HG03521 (cell line): ENCODE measurements at regions not wholly inside any gene's neighbourhood (a gene's known extent, or its start where the extent isn't known, plus 50 kb on each side); places are given as distances from the start of the nearest gene placed in this dataset.

Experiments
- ATAC-seq: cut with Tn5 transposase; IDR thresholded peaks from one replicate; pipeline ENCODE4 v1.9.1; 2021; ENCODE audit warnings: mild to moderate bottlenecking, moderate library complexity; ENCODE audit not compliant: unreplicated experiment

DNA sequence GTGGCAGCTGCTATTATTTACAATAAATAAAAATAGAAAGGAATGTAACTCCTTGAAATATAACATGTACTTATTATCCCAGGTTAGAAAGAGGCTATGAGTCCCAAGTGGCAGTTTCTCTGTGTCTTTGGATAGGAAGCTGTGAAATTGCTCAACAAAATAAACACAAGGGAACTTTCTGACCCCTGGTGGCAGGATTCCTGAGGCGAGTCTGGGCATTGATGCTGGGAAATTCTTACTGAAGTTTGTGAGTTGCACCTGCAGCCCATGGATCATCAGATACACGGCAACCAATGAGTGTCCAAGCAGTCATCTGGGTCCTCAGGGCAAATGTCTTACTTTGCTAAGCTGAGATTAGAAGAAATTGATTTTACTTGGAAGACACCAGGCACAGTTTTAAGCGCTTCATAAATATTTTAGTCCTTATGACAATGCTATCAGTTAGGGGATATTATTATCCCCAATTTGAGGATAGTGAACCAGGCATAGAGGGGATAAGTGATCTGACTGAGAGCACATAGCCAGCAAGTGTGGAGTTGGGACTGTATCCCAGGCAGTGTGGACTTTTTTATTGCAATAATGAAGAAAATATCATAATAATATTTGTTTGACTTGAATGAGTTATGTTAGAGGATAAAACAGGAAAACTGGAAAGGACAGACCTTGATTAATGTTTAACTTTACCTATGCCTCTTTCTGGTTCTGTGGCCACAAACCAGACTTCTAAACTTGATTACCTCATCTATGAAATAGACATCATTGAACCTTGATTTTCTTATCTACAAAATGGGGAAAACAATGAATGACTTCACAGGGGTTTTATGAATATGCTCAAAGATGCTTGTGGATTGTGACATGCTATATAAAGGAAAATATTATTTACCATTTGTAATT lies 265.5 kb upstream of the ADAMTSL1 start:
- ATAC-seq, result no peak

- ATAC-seq, result no peak
Observed at GRCh38 chr9:18215626-18216025, 258.3 kb upstream of the ADAMTSL1 start.

GRCh38 chr9:18216376-18216775 lies 257.6 kb upstream of the ADAMTSL1 start:
- no peak for ATAC-seq

DNA sequence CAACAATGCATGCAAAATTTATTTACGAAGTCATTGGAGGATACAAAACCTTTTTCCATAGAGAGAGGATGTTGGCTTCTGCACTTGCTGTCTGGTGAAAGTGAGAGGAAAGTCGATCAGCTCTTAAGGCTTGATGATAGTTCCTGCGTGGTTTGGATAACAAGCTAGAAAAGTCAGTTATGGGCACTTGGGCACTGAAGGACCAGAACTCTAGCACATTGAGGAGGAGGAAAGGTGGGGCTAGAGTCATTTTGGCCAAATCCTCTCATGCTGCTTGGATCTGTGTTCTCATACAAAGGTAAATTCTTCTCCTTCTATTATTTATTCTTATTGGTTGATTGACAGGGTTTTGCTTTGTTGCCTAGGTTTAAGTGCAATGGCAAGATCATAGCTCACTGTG lies 245.9 kb upstream of the ADAMTSL1 start:
- no peak for ATAC-seq

- no peak for ATAC-seq
Observed at GRCh38 chr9:18229992-18230676, 243.8 kb upstream of the ADAMTSL1 start.

DNA sequence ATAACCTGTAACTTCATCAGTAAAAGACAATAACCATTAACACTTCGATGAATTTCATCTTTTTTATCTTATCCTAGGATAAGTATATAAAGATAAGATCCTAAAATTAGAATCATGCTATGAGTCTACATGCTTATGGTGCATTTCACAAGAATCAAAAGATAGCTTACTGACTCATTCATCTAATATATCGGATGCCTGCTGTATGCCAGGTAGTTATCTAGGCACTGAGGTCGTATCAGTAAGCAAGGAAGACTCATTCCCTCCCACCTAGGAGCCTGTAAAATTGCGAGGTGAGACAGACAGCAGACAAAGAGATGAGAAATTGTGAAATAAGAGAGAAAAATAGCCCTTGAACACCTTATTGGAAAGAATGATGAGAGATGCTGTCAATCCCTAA lies 240.6 kb upstream of the ADAMTSL1 start:
- no peak for ATAC-seq

DNA sequence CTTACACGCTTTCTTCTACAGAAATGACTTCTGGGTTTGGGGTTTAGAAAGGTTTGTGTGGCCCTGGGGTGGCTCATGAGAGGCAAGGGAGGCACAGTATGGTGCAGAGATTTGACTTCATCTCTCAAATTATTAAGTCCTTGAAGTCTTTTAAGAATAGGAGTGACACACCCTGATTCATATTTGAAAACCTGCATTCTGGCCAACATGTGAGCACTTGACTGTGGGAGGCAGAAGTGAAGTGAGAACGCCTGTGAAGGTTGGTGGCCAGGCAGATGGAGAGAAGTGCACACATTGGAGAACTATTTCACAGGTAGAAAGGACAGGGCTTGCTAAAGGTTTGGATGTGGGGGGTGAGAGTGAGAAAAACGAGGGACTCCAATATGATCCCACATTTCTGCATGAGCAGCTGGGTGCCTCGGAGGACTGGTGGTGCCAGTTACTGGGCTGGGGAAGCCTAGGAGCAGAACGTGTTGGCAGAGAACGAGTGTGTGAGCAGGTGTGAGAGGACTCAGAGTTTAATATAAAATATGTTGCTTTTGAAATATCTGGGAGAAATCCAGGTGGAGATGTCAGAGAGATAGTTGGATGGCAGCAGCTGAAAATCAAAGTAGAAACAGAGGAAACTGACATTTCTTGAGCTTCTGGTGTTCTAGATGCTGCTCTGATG lies 240.0 kb upstream of the ADAMTSL1 start:
- no peak for ATAC-seq

DNA sequence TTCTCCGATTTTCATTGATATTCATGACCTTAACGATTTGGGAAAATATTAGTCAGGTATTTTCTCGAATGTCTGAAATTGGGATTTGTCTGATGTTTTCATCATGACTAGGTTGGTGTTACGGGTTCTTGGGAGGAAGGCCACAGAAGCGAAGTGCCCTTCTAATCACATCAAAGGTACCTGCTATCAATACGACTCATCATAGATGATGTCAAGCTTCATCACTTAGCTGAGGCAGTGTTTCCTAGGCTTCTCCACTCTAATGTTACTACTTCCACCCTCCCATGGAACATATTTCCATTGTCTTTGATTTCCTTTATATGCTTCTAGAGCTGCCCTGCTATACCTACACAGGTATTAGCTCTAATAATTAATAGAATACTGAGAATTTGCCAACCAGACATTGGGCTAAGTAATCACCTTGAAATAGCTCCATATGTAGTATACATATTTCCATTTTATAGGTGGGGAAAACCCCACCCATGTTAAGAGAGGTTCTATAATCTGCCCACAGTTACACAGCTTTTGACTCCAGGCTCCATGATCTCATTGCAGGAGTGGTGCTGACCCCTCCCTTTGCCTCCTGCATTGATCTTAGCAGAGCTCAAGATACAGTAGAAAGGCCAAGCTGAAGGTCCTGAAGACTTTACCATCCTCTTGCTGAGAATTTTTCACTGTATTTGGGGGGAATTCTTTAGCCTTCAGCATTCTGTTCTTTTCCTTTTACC lies 238.6 kb upstream of the ADAMTSL1 start:
- ATAC-seq, result no peak

- ATAC-seq, result no peak
Observed at GRCh38 chr9:18236336-18236735, 237.6 kb upstream of the ADAMTSL1 start.

DNA sequence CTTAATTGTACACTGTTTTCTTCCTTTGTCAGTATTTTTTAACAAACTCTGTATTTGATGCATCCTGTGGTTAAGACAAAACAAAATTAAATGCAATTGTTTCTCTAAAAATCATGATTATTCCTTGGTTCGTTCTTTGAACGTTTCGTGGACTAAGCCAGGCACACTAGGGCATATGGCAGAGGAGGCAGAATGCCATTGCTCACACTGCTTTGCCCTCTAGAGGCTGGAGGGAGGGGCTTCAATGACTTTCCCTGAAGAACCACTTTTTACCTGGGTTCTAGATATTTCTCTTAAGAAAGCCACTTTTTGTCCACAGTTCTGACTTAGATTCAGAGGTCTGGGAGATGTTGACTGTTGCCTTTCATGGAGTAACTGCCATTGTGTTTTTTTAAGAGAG lies 236.2 kb upstream of the ADAMTSL1 start:
- no peak for ATAC-seq

DNA sequence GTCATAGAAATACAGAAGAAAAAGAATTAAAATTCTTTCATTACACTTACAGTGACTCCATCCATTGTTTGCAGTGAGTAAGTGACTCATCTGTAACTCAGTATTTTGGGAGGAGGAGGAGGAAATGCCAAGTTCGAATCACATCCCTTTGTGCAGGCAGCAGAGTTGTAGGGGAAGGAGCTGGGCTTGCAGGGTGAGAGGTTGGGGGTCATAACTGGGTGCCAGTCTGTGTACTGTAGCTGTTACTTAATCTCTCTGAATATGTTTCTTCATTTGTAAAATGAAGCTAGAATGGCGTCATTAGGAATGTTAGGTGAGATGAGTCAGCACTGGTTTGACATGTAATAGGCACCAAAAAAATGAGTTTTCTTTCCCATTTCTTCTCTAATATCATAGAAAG lies 235.7 kb upstream of the ADAMTSL1 start:
- no peak for ATAC-seq

DNA sequence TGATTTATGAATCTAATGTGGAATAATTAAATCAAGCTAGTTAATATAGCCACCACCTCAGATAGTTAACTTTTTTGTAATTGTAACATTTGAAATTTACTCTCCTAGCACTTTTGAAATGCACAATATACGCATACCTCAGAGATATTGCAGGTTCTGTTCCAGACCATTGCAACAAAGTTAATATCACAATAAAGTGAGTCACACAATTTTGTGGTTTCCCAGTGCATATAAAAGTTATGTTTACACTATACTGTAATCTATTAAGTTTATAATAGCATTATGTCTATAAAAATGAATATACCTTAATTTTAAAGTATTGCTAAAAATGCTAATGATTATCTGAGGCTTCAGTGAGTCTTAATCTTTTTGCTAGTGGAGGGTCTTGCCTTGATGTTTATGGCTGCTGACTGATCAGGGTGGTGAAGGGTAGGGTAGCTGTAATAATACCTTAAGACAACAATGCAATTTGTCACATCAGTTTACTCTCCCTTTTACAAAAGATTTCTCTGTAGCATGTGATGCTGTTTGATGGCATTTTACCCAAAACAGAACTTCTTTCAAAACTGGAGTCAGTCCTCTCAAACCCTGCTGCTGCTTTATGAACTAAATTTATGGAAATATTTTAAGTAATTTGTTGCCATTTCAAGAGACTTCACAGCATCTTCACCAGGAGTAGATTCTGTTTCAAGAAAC lies 235.1 kb upstream of the ADAMTSL1 start:
- no peak for ATAC-seq

DNA sequence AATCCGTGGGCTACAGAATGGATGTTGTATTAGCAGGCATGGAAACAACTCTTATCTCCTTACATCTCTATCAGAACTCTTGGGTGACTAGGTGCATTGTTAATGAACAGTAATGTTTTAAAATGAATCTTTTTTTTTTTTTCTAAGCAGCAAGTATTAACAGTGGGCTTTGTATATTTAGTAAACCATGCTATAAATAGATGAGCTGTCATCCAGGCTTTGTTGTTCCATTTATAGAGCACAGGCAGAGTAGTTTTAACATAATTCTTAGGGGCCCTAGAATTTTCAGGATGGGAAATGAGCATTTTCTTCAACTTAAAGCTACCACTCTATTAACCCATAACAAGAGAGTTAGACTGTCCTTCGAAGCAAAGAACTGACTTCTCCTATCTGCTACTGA lies 233.7 kb upstream of the ADAMTSL1 start:
- ATAC-seq, result no peak

DNA sequence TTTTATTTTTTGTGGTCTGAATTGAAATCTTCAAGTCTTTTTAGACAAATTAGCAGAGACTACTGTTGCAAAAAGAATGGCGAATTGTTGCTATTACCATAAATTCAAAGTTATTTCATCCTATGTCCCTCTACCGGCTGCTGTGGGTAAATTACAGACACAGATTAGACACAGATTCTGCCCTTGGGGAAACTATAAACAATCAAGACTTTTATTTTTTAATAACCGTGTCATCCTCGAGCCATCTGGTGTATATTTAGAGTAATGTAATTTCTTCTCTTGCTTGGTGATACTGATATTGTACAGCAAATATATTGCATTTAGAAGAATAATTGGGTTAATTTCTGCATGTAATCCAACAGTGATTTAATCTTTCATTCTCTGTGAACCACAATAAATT lies 228.0 kb upstream of the ADAMTSL1 start:
- ATAC-seq, result no peak

- ATAC-seq, result no peak
Observed at GRCh38 chr9:18250053-18250452, 223.9 kb upstream of the ADAMTSL1 start.

DNA sequence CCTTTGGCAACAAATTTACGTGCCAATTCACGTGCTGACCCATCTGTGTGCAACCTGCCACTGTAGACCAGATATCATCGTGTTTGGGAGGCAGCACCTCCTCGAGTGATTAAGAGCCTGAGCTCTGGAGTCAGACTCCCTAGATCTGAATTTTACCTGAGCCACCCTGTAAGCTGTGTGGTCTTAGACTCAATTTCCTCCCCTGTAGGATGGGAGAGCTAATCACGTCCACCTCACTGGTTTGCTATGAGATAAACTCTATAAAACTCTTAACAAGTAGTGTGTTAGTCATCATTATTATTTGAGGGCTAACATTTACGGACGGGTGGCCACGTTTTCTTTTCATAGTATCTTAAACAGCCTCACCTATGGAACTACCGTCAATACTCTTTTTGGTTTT lies 220.0 kb upstream of the ADAMTSL1 start:
- ATAC-seq, result no peak

GRCh38 chr9:18255158-18255629 lies 218.8 kb upstream of the ADAMTSL1 start:
- peak; percentile 78 for ATAC-seq

DNA sequence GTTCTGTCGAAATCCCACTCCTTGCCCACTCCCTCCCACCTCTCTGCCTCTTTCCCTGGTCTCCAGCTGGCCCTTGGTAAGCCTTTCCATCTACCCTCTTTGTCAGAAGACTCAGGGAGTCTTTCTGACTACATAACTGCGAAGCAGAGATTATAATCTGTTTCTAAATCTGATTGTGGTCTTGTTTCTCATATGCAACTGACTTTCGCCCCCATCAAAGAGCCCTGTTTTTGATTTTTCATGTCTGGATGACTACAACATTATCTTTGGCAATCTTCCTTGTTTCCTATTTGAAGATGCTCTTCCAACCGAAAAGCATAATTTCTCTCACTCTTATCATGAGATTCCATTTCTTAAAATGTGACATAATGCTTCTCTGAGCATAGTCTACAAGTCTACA lies 218.2 kb upstream of the ADAMTSL1 start:
- ATAC-seq, result no peak

- no peak for ATAC-seq
Observed at GRCh38 chr9:18256568-18256967, 217.4 kb upstream of the ADAMTSL1 start.

GRCh38 chr9:18260521-18260920 lies 213.4 kb upstream of the ADAMTSL1 start:
- no peak for ATAC-seq
